ENCODE measurements at regions not wholly inside any gene's neighbourhood (a gene's known extent, or its start where the extent isn't known, plus 50 kb on each side); places are given as distances from the start of the nearest gene placed in this dataset.
A peak's percentile ranks its signal among the peaks of the same experiment; 100 is the strongest.
"Not testable (repeated sequence)": the region's sequence is repeated elsewhere in the genome, so short reads cannot be mapped to it uniquely, and the experiment has no call there.

DNA sequence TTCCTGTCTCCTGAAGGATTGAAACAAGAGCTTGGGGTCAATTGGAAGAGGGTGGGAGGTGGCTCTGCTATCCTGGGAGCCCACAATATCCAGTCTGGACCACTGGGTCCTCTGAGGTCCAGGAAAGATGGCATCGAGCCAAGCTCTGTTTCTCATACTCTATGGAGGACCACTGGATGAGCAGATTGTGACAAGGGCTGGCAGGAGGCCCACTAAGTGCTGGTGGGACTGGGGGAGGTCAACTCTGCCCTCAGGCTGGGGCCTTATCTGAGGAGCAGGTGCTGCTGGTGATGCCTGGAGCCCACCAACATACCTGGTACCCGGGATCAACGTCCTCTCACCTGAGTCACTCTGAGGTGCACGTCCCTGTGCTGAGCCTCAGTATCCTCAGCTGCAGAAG lies 142.4 kb downstream of the NDUFA10 start:
- DNase-seq (ENCODE audit: low read depth) = no peak

DNA sequence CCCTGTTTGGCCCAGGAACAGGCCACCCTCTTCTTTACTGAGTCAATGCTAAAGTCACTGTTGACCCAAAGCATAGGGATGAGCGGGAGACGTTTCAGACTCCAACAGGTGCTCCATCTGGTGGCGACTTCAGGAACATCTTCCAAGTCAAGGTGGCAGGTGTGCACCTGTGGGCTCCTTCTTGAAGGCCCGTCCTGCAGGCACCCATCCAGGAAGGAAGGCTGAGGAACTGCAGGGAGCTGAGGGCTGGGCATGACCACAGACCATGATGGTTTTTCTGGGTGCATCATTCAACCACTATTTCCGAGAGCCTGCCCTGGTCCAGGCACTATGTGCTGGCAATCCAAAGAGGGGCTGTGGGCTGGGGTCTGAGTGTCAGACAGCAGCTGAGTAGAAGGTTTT lies 142.8 kb downstream of the NDUFA10 start:
- DNase-seq (ENCODE audit: low read depth) = peak; percentile 27

DNA sequence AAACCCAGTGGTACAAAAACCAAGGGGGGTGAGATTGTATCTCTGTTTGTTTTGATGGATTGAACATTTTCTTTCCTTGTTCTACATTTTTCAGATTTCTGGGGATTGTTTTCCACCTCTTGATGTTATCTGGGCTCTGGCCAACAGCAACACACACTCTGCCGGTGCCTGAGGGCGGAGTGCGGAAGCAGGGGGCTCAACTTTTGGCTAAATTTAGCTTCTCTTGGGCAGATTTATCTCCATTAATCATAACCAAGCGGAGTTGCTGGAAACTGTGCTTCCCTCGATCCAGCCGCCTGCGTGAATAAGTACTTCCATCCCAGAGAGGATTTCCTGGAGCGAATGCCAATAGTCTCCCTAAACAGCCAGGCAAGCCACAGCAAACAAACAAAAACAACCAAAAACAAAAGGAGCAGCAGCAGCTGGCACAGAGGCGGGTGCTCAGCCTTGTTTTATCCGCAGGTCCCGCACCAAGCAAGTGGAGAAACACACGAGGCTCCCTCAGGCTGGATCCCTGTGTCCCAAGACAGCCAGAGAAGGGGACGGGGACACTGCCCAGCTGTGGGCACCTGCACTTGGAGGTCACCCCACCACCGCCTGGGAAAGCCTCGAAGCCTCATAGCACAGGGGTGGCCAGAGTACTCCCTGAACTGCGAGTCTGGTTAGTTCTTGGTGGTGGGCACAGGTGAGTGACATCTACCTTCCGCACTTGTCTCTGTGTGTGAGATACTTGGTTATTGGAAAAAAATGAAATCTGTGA lies 143.4 kb downstream of the NDUFA10 start:
- no peak for DNase-seq (ENCODE audit: low read depth)

DNA sequence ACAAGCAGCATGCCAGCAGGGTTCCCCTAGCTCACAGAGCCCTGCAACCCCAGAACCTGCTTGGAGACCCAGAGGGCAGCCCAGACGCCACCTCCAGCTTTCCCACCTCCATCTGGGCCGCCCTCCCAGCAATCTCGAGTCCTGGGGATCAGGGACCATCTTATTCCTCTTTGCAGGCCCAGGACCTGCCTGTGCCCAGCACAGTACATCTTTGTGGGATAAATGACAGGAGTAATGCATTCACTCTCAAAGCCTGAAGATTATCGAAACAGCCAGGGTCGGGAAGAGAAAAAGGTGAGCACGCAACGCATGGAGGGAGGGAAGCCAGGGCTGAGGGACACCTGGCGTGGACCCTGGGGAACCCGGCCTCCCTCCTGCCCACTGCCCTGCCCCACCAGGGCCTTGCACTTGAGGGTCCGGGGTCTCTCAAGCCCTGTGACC lies 144.1 kb downstream of the NDUFA10 start:
- DNase-seq (ENCODE audit: low read depth) = no peak

DNA sequence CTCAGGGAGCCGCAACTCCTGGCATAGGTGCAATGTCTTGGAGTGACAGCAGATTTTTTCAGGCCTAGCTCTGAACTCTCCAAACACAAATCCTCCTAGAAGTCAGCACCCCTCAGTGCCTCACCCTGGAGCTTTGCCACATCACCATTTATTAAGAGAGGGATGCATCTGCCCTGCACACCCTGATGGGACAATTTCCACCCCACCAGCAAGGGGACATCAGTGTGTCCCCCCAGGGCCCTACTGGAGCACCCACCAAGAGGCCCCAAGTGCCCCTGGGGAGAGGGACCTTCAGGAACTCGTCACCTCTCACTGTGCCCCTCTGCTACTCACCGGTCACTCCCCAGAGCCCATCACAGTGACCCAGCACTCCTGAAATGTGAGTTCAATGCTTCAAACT lies 144.7 kb downstream of the NDUFA10 start:
- no peak for DNase-seq (ENCODE audit: low read depth)

DNA sequence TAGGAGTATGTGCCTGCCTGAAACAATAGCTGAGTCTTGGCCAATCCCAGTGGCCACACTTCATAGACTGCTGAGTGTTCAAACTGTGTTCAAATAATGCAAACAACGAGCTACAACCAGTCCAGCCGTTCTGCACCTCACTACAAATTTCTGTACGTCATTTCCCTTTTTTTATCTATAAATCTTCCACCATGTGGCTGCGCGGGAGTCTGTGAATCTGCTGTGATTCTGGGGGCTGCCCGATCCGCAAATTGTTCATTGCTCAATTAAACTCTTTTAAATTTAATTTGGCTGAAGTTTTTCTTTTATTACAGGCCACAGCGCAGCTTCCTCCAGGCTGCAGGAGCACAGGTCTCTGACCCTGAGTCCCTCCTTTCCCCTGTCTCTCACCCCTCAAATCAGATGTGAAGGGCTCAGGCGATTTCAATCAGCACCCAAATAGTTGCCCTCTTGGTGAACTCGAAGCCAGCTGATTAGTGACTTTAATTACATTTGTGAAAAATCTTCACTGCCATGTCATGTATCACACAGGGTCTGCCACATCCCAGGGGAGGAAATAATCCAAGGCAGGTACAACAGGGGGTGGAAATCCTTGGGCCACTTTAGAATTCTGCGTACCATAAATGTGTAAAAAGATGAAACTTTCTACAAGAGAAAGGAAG lies 145.6 kb downstream of the NDUFA10 start:
- DNase-seq (ENCODE audit: low read depth) = no peak

DNA sequence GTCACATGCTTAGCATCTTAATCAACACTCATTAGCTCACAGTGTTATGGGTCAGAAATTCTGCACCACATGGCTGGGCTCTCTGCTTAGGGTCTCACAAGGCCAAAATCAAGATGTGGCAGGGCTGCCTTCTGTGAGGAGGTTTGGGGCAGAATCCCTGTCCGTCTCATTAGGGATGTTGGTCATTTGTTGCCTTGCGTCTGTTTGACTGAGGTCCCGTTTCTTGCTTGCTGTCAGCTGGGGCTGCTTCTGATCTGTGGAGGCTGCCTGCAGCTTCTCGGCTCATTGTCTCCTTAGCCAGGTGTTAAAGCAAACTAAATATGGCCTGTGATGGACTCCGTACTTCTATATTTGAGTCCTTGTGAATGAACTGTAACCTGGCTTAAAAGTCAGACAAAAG lies 146.5 kb downstream of the NDUFA10 start:
- no peak for DNase-seq (ENCODE audit: low read depth)

DNA sequence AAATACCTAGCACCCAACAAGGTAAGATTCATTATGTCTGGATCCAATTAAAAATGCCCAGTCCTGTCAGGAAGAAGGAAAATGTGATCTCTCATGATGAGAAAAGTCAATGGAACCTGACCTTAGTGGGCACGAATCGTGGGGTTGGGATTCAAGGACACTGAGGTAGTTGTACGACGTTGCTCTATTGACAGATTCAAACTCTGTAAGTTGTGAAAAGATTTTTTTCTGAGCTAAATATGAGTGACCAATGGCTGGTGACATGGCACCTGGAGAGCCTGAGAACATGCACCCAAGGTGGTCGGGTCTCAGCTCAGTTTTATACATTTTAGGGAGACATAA lies 148.2 kb downstream of the NDUFA10 start:
- DNase-seq (ENCODE audit: low read depth) = no peak

DNA sequence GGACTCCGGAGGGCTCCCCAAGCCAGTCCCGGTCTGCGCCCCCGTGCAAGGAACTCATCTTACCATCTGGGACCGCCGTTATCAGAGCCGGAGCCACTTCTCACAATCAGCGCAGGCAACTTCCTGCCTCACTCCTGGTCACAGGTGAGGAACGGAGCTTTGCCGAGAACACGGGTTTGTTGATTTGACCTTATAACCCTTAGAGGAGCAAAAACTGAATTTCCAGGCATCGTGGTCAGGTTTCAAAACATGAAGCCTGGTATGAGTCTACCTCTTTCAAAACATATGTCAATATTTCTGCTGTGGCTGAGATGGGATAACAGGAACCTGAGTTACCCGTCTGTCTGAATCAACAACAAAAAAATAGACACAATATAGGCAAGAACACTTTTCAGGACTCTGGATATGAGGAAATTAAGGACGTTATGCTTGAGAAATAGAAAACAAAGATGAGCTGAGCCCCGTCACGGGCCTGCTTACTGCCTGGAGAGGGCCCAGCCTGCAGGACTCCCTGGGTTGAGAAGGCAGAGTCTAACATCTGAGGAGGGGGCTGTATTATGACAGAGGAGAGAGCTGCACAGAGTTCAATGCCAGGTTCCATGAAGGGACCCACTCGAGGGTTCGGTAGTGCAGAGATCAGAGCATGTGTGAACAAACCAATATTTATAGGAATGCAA lies 148.7 kb downstream of the NDUFA10 start:
- no peak for DNase-seq (ENCODE audit: low read depth)

DNA sequence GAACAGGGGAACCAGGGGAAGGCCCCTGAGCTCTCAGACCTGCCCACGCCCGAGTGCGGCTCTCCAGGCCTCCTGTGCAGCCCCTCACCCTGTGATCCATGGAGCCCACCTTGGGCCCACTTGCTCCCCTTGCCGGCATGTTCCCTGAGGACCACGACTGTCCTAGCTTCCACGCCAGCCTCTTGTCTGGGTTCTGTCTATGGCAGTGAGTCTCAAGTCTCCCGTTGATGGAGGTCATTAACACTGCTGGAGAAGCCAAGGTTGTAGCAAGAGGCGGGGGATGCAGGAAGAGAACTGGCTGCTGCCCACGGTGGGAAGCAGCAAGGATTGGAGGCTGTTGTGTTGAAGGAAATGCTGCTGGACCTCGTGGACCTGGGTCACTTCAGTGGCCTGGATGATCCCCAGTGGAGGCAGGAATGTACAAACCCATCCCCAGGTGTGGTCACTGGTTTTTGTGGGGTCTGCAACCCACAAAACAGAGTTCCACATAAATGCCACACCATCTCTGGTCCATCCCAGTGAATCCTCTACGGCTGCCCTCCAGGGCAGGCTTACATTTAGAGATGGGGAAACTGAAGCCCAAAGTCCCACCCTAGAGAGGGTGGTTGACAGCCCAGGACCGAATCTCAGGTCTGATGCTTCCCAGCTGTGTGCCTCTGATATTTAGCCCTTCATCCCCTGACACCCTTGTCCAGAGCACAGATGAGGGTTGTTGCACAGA lies 150.3 kb downstream of the NDUFA10 start:
- DNase-seq (ENCODE audit: low read depth) = no peak

DNA sequence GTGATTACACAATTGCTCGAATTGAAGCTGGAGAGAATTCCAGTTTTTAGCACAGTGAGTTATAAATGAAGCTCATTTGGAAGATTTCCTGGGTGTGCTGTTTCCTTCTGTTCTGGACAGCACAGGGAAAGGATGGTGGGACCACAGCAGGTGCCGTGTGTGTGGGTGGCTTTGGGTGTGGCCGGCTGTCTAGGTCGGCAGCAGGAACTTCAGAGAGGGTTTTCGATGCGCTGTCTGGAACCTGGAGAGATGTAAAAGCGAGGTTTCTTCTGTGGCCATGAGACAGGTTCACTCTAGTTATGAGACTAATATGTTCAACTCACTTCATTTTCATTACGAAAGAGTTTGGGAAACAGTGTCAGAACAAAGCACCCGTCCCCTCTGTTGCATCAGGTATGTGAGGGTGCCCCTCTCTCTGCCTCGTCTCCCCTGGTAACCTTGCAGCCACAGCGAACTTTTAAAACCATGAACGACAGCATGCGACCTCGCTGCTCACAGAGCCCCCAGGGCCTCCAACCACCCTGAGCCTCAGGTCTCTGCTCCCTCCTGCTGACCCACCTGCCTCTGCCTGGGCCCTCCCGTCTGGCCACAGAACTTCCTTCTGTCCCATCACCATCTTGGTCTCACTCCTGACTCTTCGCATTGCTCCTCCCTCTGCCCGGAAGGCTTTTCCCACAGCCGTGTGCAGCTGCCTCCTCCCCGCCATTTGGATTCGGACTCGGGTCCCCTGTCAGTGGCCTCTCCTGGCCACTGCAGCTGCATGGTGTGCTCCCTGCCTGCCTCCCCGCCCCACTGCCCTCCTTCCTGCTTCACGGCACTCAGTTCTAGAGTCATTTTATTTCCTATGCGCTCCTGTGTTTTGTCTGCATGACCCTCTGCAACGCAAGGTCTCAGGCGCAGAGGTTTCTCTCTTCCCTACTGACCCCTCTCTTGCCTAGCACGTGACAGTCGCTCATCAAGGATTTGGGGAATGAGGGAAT lies 151.2 kb downstream of the NDUFA10 start:
- DNase-seq (ENCODE audit: low read depth) = no peak

DNA sequence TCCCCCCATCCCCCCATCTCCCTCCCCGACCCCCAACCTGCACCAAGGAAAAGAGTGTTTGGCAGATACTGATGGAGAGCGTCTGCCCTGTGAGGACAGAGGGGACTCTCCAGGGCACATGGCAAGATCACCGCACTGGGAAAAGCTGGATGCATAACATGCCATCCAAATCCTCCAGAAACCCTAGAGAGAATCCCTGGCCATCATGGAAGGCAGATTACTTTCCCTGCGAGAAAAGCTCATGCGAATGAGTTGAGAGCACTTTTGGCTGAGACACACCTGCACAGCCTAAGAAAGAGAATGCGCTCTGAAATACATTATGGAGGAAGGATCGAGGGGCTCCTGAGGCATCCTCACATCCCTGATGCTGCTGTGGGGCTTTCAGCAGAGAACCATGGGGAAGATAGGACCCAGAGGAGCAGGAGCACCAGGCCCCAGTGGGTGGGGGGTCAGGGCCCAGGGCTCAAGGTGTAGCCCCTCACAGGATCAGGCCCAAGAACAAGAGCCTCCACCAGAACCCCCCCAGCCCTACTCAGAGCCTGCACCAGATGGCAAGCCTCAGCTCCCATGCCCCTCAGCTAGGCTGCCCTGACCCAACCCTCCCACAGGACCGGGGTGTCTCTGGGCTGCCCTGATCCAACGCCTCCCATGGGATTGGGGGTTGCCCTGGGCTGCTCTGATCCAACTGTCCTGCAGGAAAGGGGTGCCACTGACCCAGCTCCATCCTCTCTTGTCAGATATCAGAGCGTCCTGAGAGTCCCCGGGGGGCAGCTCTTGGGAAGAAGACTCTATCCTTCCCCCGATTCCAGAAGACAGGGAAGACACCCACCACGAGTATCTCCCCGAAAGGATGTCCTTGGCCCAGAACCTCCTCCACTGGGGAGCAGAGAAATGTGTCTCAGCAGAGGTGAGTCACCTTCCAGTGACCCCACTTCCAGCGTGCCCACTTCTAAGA lies 153.4 kb downstream of the NDUFA10 start:
- DNase-seq (ENCODE audit: low read depth) = no peak

DNA sequence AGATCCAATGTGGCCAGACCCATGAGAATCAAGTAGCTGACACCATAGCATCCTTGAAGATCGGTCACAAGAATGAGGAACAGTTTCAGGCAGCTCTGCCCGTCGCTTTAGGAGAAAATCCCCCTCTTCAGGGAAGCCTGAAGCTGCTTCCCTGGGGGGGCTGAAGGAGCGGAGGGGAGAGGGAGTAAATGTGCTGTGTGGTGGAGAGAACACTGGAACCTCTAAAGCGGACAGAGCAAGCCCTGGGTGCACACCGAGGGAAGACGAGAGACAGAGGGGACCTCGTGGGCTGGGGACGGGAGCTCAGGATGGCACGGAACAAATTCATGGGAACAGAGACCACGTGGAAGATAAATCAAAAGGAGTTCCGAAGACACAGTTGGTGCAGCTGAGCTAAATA lies 154.3 kb downstream of the NDUFA10 start:
- DNase-seq (ENCODE audit: low read depth) = no peak

DNA sequence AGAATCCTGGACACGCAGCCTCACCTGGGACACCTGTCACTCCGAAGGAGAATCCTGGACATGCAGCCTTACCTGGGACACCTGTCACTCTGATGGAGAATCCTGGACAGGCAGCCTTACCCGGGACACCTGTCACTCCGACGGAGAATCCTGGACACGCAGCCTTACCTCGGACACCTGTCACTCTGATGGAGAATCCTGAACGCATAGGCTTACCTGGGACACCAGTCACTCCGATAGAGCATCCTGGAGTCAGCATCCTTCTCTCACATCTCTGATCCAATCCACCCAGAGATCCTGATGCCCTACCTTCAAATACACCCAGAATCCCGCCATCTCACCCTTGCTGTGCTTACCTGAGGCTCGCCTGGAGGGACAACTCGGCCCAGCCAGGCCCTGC lies 154.9 kb downstream of the NDUFA10 start:
- DNase-seq (ENCODE audit: low read depth) = no peak

DNA sequence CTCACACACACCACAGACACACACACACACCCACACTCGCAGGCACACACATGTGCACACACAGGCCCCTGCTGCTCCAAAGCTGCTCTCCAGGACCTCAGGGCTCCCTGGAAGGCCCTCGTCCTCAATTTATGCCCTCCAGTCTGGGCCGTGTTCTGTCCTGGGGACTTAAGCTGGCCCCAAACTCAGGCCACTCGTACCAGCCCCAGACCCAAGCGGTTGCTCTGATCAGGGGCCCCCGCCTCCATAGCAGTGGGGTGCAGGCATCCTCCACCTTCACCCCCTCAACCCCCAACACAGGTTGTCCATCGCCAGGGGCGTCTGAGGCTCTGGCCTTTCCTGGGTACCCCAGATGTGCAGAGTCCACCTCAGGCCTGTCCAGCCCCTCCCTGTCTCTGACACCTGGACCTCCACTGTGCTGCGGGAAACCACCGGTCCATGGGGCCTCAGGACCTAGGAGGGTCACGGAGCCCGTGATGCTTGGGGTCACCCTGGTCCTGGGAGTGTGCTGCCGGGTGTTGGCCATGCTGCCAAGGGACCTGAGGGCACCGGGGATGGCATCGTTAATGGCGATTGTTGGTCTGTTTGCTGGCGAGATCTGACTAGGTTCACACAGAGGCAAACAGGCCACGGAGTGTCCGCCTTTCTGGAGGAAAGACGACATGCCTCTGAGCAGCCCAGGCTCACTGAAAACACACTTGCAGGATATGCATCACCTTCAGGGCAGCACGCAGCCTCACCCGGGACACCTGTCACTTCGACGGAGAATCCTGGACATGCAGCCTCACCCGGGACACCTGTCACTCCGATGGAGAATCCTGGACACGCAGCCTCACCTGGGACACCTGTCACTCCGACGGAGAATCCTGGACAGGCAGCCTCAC lies 155.6 kb downstream of the NDUFA10 start:
- DNase-seq (ENCODE audit: low read depth) = no peak

DNA sequence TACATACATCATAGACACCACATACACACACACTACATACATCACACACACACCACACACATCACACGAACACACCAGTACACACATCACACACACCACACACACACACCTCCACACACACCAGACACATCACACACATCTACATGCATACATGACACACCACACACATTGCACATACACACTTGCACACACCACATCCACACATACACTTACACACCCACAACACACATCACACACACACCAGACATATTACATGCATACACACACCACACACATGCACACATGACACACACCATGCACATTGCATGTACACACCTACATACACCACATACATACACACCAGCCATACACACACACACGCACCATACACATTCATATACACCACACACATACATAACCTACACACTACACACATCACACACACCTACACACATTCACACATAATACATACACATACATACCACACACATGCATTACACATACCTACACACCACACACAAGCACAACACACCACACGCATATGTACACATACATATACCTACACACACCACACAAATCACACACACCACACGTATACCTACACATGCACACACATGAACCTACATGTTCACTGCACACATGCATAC lies 156.5 kb downstream of the NDUFA10 start:
- no peak for DNase-seq (ENCODE audit: low read depth)

DNA sequence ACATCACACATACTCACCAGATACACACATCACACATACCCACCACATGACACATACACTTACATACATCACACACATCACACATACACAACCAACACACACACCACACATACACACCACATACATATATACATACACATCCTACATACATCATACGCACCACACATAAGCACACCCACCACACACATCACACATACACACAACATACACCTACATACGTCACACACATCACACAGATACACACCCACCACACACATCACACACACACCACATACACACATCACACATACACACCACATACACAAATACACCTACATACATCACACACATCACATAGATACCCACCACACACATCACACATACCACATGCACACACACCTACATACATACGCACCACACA lies 158.4 kb downstream of the NDUFA10 start:
- DNase-seq (ENCODE audit: low read depth) = no peak

DNA sequence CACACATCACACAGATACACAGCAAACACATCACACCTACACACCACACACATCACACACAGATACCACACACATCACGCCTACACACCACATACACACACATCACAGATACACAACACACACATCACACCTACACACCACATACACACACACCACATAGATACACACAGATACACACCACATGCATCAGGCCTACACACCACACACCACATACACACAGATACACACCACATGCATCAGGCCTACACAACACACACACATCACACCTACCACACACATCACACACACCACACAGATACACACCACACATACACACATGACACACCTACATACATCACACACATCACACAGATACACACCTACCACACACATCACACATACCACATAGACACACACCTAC lies 158.8 kb downstream of the NDUFA10 start:
- DNase-seq (ENCODE audit: low read depth) = no peak

DNA sequence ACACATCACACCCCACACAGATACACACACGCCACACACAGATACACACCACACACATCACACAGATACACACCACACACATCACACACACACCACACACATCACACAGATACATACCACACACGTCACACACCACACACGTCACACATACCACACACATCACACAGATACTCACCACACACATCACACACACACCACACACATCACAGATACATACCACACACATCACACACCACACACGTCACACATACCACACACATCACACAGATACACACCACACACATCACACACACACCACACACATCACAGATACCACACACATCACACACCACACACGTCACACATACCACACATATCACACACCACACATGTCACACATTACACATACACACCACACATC lies 159.3 kb downstream of the NDUFA10 start:
- DNase-seq (ENCODE audit: low read depth) = not testable (repeated sequence)

Data from activated T-cell treated with anti-CD3 and anti-CD28 coated beads for 48 hours (primary cell).